Endothelial cell (in vitro differentiated cells): ENCODE measurements at regions not wholly inside any gene's neighbourhood (a gene's known extent, or its start where the extent isn't known, plus 50 kb on each side); places are given as distances from the start of the nearest gene placed in this dataset.

Source experiments
- DNase-seq: peaks from one replicate; pipeline ENCODE4 v3.0.0; 2021; ENCODE audit warnings: low spot score
- H3K27ac Mint-ChIP-seq: one replicate; pipeline ENCODE4 v1.8.0; 2021; ENCODE audit warnings: mixed read lengths, inconsistent platforms; ENCODE audit not compliant: unreplicated experiment
- H3K27me3 Mint-ChIP-seq: one replicate; pipeline ENCODE4 v1.8.0; 2021; ENCODE audit warnings: mild to moderate bottlenecking, moderate library complexity, mixed read lengths, inconsistent platforms; ENCODE audit not compliant: unreplicated experiment
- H3K36me3 Mint-ChIP-seq: one replicate; pipeline ENCODE4 v1.8.0; 2021; ENCODE audit warnings: mild to moderate bottlenecking, low read depth, mixed read lengths, inconsistent platforms; ENCODE audit not compliant: unreplicated experiment
- H3K4me1 Mint-ChIP-seq: one replicate; pipeline ENCODE4 v1.8.0; 2021; ENCODE audit warnings: mild to moderate bottlenecking, mixed read lengths, inconsistent platforms; ENCODE audit not compliant: unreplicated experiment
- H3K4me3 Mint-ChIP-seq: one replicate; pipeline ENCODE4 v1.8.0; 2021; ENCODE audit warnings: mild to moderate bottlenecking, mixed read lengths, inconsistent platforms; ENCODE audit not compliant: unreplicated experiment
- H3K9me3 Mint-ChIP-seq: one replicate; pipeline ENCODE4 v1.8.0; 2021; ENCODE audit warnings: mixed read lengths, inconsistent platforms; ENCODE audit not compliant: unreplicated experiment
- CTCF ChIP-seq: fragments of 200-600 bp; sonication (generic); IDR thresholded peaks from one replicate; pipeline ENCODE4 v1.5.0; 2021; ENCODE audit warnings: antibody characterized with exemption; ENCODE audit not compliant: unreplicated experiment

GRCh38 chr12:111038941-111039340 is 118.6 kb upstream of the MYL2 start:
- H3K4me3 Mint-ChIP-seq: no peak overlapping the region
- peaks cover 10% of the 10 kb centered on the region for H3K27me3 Mint-ChIP-seq
- peaks cover 5% of the 10 kb centered on the region for H3K4me1 Mint-ChIP-seq
- TF ChIP-seq CTCF: no peak
- no peaks in the 10 kb centered on the region for H3K36me3 Mint-ChIP-seq
- DNase-seq: no peak
- no peaks in the 10 kb centered on the region for H3K9me3 Mint-ChIP-seq
- H3K27ac Mint-ChIP-seq: no peak overlapping the region

GRCh38 chr12:111038077-111038476 is 117.7 kb upstream of the MYL2 start:
- Mint-ChIP-seq H3K27me3 (peaks cover 9% of the 10 kb centered on the region), H3K36me3 (no peaks in the 10 kb centered on the region), H3K9me3 (no peaks in the 10 kb centered on the region), H3K4me1 (peaks cover 5% of the 10 kb centered on the region), H3K4me3 (no peak overlapping the region), H3K27ac (peak overlapping the region; percentile 57)
- no peak for TF ChIP-seq CTCF
- no peak for DNase-seq

GRCh38 chr12:111037047-111037446 is 116.7 kb upstream of the MYL2 start:
- Mint-ChIP-seq H3K27ac (no peak overlapping the region), H3K9me3 (no peaks in the 10 kb centered on the region), H3K36me3 (no peaks in the 10 kb centered on the region), H3K4me1 (peaks cover 5% of the 10 kb centered on the region), H3K27me3 (peaks cover 14% of the 10 kb centered on the region), H3K4me3 (no peak overlapping the region)
- no peak for TF ChIP-seq CTCF
- DNase-seq: no peak

GRCh38 chr12:111035578-111036301 is 115.4 kb upstream of the MYL2 start:
- Mint-ChIP-seq H3K4me3 (peak overlapping the region; percentile 89), H3K36me3 (no peaks in the 10 kb centered on the region), H3K9me3 (no peaks in the 10 kb centered on the region), H3K4me1 (peaks cover 5% of the 10 kb centered on the region), H3K27ac (no peak overlapping the region), H3K27me3 (peaks cover 14% of the 10 kb centered on the region)
- no peak for TF ChIP-seq CTCF
- peak; percentile 20 for DNase-seq

- peak overlapping the region; percentile 89 for H3K4me3 Mint-ChIP-seq
- H3K36me3 Mint-ChIP-seq: no peaks in the 10 kb centered on the region
- H3K27me3 Mint-ChIP-seq: peaks cover 14% of the 10 kb centered on the region
- peak; percentile 41 for DNase-seq
- peaks cover 5% of the 10 kb centered on the region for H3K4me1 Mint-ChIP-seq
- no peaks in the 10 kb centered on the region for H3K9me3 Mint-ChIP-seq
- TF ChIP-seq CTCF: no peak
- no peak overlapping the region for H3K27ac Mint-ChIP-seq
Observed at GRCh38 chr12:111034886-111035577, 114.7 kb upstream of the MYL2 start.
